ENCODE measurements at regions not wholly inside any gene's neighbourhood (a gene's known extent, or its start where the extent isn't known, plus 50 kb on each side); places are given as distances from the start of the nearest gene placed in this dataset.

- Histone ChIP-seq H3K27me3 (ENCODE audit: control insufficient read depth, insufficient read depth, low read length) (no peaks in the 10 kb centered on the region), H3K4me3 (ENCODE audit: low read depth, low read length) (no peak overlapping the region), H3K9me3 (ENCODE audit: control insufficient read depth, insufficient read depth, low read length) (no peaks in the 10 kb centered on the region), H3K9ac (ENCODE audit: low read depth, low read length) (no peak overlapping the region), H3K36me3 (ENCODE audit: control insufficient read depth, insufficient read depth, low read length) (no peaks in the 10 kb centered on the region), H3K4me1 (ENCODE audit: control insufficient read depth, insufficient read depth, low read length) (no peaks in the 10 kb centered on the region)
Measured at GRCh38 chr6:165760126-165760802, 97.2 kb upstream of the PDE10A start.

GRCh38 chr6:165758441-165758840 is 95.4 kb upstream of the PDE10A start:
- Histone ChIP-seq H3K4me1 (ENCODE audit: control insufficient read depth, insufficient read depth, low read length) (no peaks in the 10 kb centered on the region), H3K9me3 (ENCODE audit: control insufficient read depth, insufficient read depth, low read length) (no peaks in the 10 kb centered on the region), H3K36me3 (ENCODE audit: control insufficient read depth, insufficient read depth, low read length) (no peaks in the 10 kb centered on the region), H3K4me3 (ENCODE audit: low read depth, low read length) (no peak overlapping the region), H3K27me3 (ENCODE audit: control insufficient read depth, insufficient read depth, low read length) (no peaks in the 10 kb centered on the region), H3K9ac (ENCODE audit: low read depth, low read length) (no peak overlapping the region)

GRCh38 chr6:165755583-165755982 is 92.5 kb upstream of the PDE10A start:
- H3K27me3 ChIP-seq (ENCODE audit: control insufficient read depth, insufficient read depth, low read length) = no peaks in the 10 kb centered on the region
- H3K9me3 ChIP-seq (ENCODE audit: control insufficient read depth, insufficient read depth, low read length) = no peaks in the 10 kb centered on the region
- H3K4me3 ChIP-seq (ENCODE audit: low read depth, low read length) = no peak overlapping the region
- no peaks in the 10 kb centered on the region for H3K36me3 ChIP-seq (ENCODE audit: control insufficient read depth, insufficient read depth, low read length)
- H3K4me1 ChIP-seq (ENCODE audit: control insufficient read depth, insufficient read depth, low read length) = no peaks in the 10 kb centered on the region
- H3K9ac ChIP-seq (ENCODE audit: low read depth, low read length) = no peak overlapping the region

GRCh38 chr6:165753506-165753905 is 90.5 kb upstream of the PDE10A start:
- Histone ChIP-seq H3K9ac (ENCODE audit: low read depth, low read length) (no peak overlapping the region), H3K9me3 (ENCODE audit: control insufficient read depth, insufficient read depth, low read length) (no peaks in the 10 kb centered on the region), H3K4me3 (ENCODE audit: low read depth, low read length) (no peak overlapping the region), H3K4me1 (ENCODE audit: control insufficient read depth, insufficient read depth, low read length) (no peaks in the 10 kb centered on the region), H3K27me3 (ENCODE audit: control insufficient read depth, insufficient read depth, low read length) (no peaks in the 10 kb centered on the region), H3K36me3 (ENCODE audit: control insufficient read depth, insufficient read depth, low read length) (no peaks in the 10 kb centered on the region)

- no peaks in the 10 kb centered on the region for H3K9me3 ChIP-seq (ENCODE audit: control insufficient read depth, insufficient read depth, low read length)
- no peaks in the 10 kb centered on the region for H3K4me1 ChIP-seq (ENCODE audit: control insufficient read depth, insufficient read depth, low read length)
- no peak overlapping the region for H3K9ac ChIP-seq (ENCODE audit: low read depth, low read length)
- no peaks in the 10 kb centered on the region for H3K27me3 ChIP-seq (ENCODE audit: control insufficient read depth, insufficient read depth, low read length)
- no peak overlapping the region for H3K4me3 ChIP-seq (ENCODE audit: low read depth, low read length)
- no peaks in the 10 kb centered on the region for H3K36me3 ChIP-seq (ENCODE audit: control insufficient read depth, insufficient read depth, low read length)
Measured at GRCh38 chr6:165752451-165752850, 89.4 kb upstream of the PDE10A start.

GRCh38 chr6:165751486-165751885 is 88.4 kb upstream of the PDE10A start:
- no peak overlapping the region for H3K9ac ChIP-seq (ENCODE audit: low read depth, low read length)
- no peaks in the 10 kb centered on the region for H3K27me3 ChIP-seq (ENCODE audit: control insufficient read depth, insufficient read depth, low read length)
- no peaks in the 10 kb centered on the region for H3K36me3 ChIP-seq (ENCODE audit: control insufficient read depth, insufficient read depth, low read length)
- H3K4me3 ChIP-seq (ENCODE audit: low read depth, low read length) = no peak overlapping the region
- H3K4me1 ChIP-seq (ENCODE audit: control insufficient read depth, insufficient read depth, low read length) = no peaks in the 10 kb centered on the region
- no peaks in the 10 kb centered on the region for H3K9me3 ChIP-seq (ENCODE audit: control insufficient read depth, insufficient read depth, low read length)

GRCh38 chr6:165749163-165749562 is 86.1 kb upstream of the PDE10A start:
- no peaks in the 10 kb centered on the region for H3K27me3 ChIP-seq (ENCODE audit: control insufficient read depth, insufficient read depth, low read length)
- no peaks in the 10 kb centered on the region for H3K4me1 ChIP-seq (ENCODE audit: control insufficient read depth, insufficient read depth, low read length)
- H3K4me3 ChIP-seq (ENCODE audit: low read depth, low read length) = no peak overlapping the region
- H3K9me3 ChIP-seq (ENCODE audit: control insufficient read depth, insufficient read depth, low read length) = no peaks in the 10 kb centered on the region
- no peak overlapping the region for H3K9ac ChIP-seq (ENCODE audit: low read depth, low read length)
- H3K36me3 ChIP-seq (ENCODE audit: control insufficient read depth, insufficient read depth, low read length) = no peaks in the 10 kb centered on the region

- H3K27me3 ChIP-seq (ENCODE audit: control insufficient read depth, insufficient read depth, low read length) = no peaks in the 10 kb centered on the region
- no peak overlapping the region for H3K9ac ChIP-seq (ENCODE audit: low read depth, low read length)
- no peaks in the 10 kb centered on the region for H3K4me1 ChIP-seq (ENCODE audit: control insufficient read depth, insufficient read depth, low read length)
- no peaks in the 10 kb centered on the region for H3K9me3 ChIP-seq (ENCODE audit: control insufficient read depth, insufficient read depth, low read length)
- no peak overlapping the region for H3K4me3 ChIP-seq (ENCODE audit: low read depth, low read length)
- H3K36me3 ChIP-seq (ENCODE audit: control insufficient read depth, insufficient read depth, low read length) = no peaks in the 10 kb centered on the region
Measured at GRCh38 chr6:165748390-165748789, 85.3 kb upstream of the PDE10A start.

GRCh38 chr6:165747963-165748362 is 84.9 kb upstream of the PDE10A start:
- H3K9me3 ChIP-seq (ENCODE audit: control insufficient read depth, insufficient read depth, low read length) = no peaks in the 10 kb centered on the region
- no peaks in the 10 kb centered on the region for H3K36me3 ChIP-seq (ENCODE audit: control insufficient read depth, insufficient read depth, low read length)
- H3K9ac ChIP-seq (ENCODE audit: low read depth, low read length) = no peak overlapping the region
- no peaks in the 10 kb centered on the region for H3K4me1 ChIP-seq (ENCODE audit: control insufficient read depth, insufficient read depth, low read length)
- no peak overlapping the region for H3K4me3 ChIP-seq (ENCODE audit: low read depth, low read length)
- no peaks in the 10 kb centered on the region for H3K27me3 ChIP-seq (ENCODE audit: control insufficient read depth, insufficient read depth, low read length)

GRCh38 chr6:165746331-165746730 is 83.3 kb upstream of the PDE10A start:
- no peak overlapping the region for H3K9ac ChIP-seq (ENCODE audit: low read depth, low read length)
- H3K4me1 ChIP-seq (ENCODE audit: control insufficient read depth, insufficient read depth, low read length) = no peaks in the 10 kb centered on the region
- no peaks in the 10 kb centered on the region for H3K27me3 ChIP-seq (ENCODE audit: control insufficient read depth, insufficient read depth, low read length)
- no peaks in the 10 kb centered on the region for H3K36me3 ChIP-seq (ENCODE audit: control insufficient read depth, insufficient read depth, low read length)
- H3K4me3 ChIP-seq (ENCODE audit: low read depth, low read length) = no peak overlapping the region
- no peaks in the 10 kb centered on the region for H3K9me3 ChIP-seq (ENCODE audit: control insufficient read depth, insufficient read depth, low read length)

GRCh38 chr6:165745492-165745891 is 82.5 kb upstream of the PDE10A start:
- Histone ChIP-seq H3K36me3 (ENCODE audit: control insufficient read depth, insufficient read depth, low read length) (no peaks in the 10 kb centered on the region), H3K27me3 (ENCODE audit: control insufficient read depth, insufficient read depth, low read length) (no peaks in the 10 kb centered on the region), H3K9me3 (ENCODE audit: control insufficient read depth, insufficient read depth, low read length) (no peaks in the 10 kb centered on the region), H3K4me3 (ENCODE audit: low read depth, low read length) (no peak overlapping the region), H3K9ac (ENCODE audit: low read depth, low read length) (no peak overlapping the region), H3K4me1 (ENCODE audit: control insufficient read depth, insufficient read depth, low read length) (no peaks in the 10 kb centered on the region)

GRCh38 chr6:165744555-165745228 is 81.7 kb upstream of the PDE10A start:
- no peaks in the 10 kb centered on the region for H3K36me3 ChIP-seq (ENCODE audit: control insufficient read depth, insufficient read depth, low read length)
- no peaks in the 10 kb centered on the region for H3K4me1 ChIP-seq (ENCODE audit: control insufficient read depth, insufficient read depth, low read length)
- no peak overlapping the region for H3K4me3 ChIP-seq (ENCODE audit: low read depth, low read length)
- H3K9ac ChIP-seq (ENCODE audit: low read depth, low read length) = no peak overlapping the region
- no peaks in the 10 kb centered on the region for H3K9me3 ChIP-seq (ENCODE audit: control insufficient read depth, insufficient read depth, low read length)
- H3K27me3 ChIP-seq (ENCODE audit: control insufficient read depth, insufficient read depth, low read length) = no peaks in the 10 kb centered on the region
